Middle frontal gyrus (tissue), 1 donor: ENCODE measurements at regions not wholly inside any gene's neighbourhood (a gene's known extent, or its start where the extent isn't known, plus 50 kb on each side); places are given as distances from the start of the nearest gene placed in this dataset.

Source experiments
- DNase-seq: peaks from one replicate; pipeline ENCODE4 v3.0.0-alpha.2; 2015; ENCODE audit warnings: low spot score; ENCODE audit errors: extremely low spot score

- DNase-seq: no peak
These were observed 143.8 kb downstream of the CEP135 start for GRCh38 chr4:56092540-56092939.

- no peak for DNase-seq
These were observed 137.8 kb downstream of the CEP135 start for GRCh38 chr4:56086561-56086960.

GRCh38 chr4:56086073-56086541, 137.4 kb downstream of the CEP135 start:
- no peak for DNase-seq

- DNase-seq: no peak
These were observed 136.5 kb downstream of the CEP135 start for GRCh38 chr4:56085275-56085674.

- no peak for DNase-seq
These were observed 136.1 kb downstream of the CEP135 start for GRCh38 chr4:56084851-56085250.
